ENCODE measurements at regions not wholly inside any gene's neighbourhood (a gene's known extent, or its start where the extent isn't known, plus 50 kb on each side); places are given as distances from the start of the nearest gene placed in this dataset.

GRCh38 chr13:111646456-111646855 is 326.0 kb downstream of the TEX29 start:
- peaks cover 0 to 13% (median 0%) of the 10 kb centered on the region in 4 donors for H3K27me3 ChIP-seq
- TF ChIP-seq CTCF (IDR thresholded peaks at IDR 0.05), result no peak
- no peak for TF ChIP-seq POLR2A (IDR thresholded peaks at IDR 0.05)
- no peaks in the 10 kb centered on the region for H3K36me3 ChIP-seq
- intact Hi-C loops (cut with DNase I), result no loop called here
- 80 to 88% methylated on average over 5 to 8 of the region's 10 CpGs for WGBS, 2 donors
- no peak overlapping the region for H3K27ac ChIP-seq
- DNase-seq, result no peak
- no peaks in the 10 kb centered on the region for H3K4me1 ChIP-seq
- no peaks in the 10 kb centered on the region for H3K9me3 ChIP-seq
- H3K4me3 ChIP-seq, result no peak overlapping the region

GRCh38 chr13:111648885-111649284 is 328.4 kb downstream of the TEX29 start:
- no peak overlapping the region for H3K4me3 ChIP-seq
- no peaks in the 10 kb centered on the region for H3K36me3 ChIP-seq
- no peak for DNase-seq
- WGBS, 2 donors, result 71 to 74% methylated on average over 4 of the region's 4 CpGs
- TF ChIP-seq CTCF (IDR thresholded peaks at IDR 0.05) (no peak), POLR2A (IDR thresholded peaks at IDR 0.05) (no peak)
- H3K27ac ChIP-seq, result no peak overlapping the region
- peaks cover 0 to 34% (median 0%) of the 10 kb centered on the region in 4 donors for H3K27me3 ChIP-seq
- intact Hi-C loops (cut with DNase I), result no loop called here
- no peaks in the 10 kb centered on the region for H3K4me1 ChIP-seq
- H3K9me3 ChIP-seq, result no peaks in the 10 kb centered on the region

- Histone ChIP-seq H3K9me3 (no peaks in the 10 kb centered on the region), H3K36me3 (no peaks in the 10 kb centered on the region), H3K27ac (no peak overlapping the region), H3K27me3 (peaks cover 0 to 46% (median 0%) of the 10 kb centered on the region in 4 donors), H3K4me3 (no peak overlapping the region), H3K4me1 (no peaks in the 10 kb centered on the region)
- intact Hi-C loops (cut with DNase I), result no loop called here
- no peak for DNase-seq
- TF ChIP-seq CTCF (IDR thresholded peaks at IDR 0.05) (no peak), POLR2A (IDR thresholded peaks at IDR 0.05) (no peak)
- 56 to 58% methylated on average over 4 of the region's 4 CpGs for WGBS, 2 donors
Observed at GRCh38 chr13:111650626-111651025, 330.2 kb downstream of the TEX29 start.

GRCh38 chr13:111652676-111653075 is 332.2 kb downstream of the TEX29 start:
- Histone ChIP-seq H3K27me3 (peaks cover 0 to 46% (median 0%) of the 10 kb centered on the region in 4 donors), H3K9me3 (no peaks in the 10 kb centered on the region), H3K36me3 (no peaks in the 10 kb centered on the region), H3K4me3 (no peak overlapping the region), H3K4me1 (no peaks in the 10 kb centered on the region), H3K27ac (no peak overlapping the region)
- 71 to 72% methylated on average over 6 of the region's 6 CpGs for WGBS, 2 donors
- TF ChIP-seq CTCF (IDR thresholded peaks at IDR 0.05) (no peak), POLR2A (IDR thresholded peaks at IDR 0.05) (no peak)
- no peak for DNase-seq
- intact Hi-C loops (cut with DNase I), result no loop called here

GRCh38 chr13:111654531-111654930 is 334.1 kb downstream of the TEX29 start:
- DNase-seq, result no peak
- TF ChIP-seq POLR2A (IDR thresholded peaks at IDR 0.05) (no peak), CTCF (IDR thresholded peaks at IDR 0.05) (no peak)
- WGBS, 2 donors, result 72 to 92% methylated on average over 2 to 4 of the region's 8 CpGs
- Histone ChIP-seq H3K4me3 (no peak overlapping the region), H3K4me1 (no peaks in the 10 kb centered on the region), H3K27ac (no peak overlapping the region), H3K9me3 (no peaks in the 10 kb centered on the region), H3K27me3 (peaks cover 0 to 49% (median 0%) of the 10 kb centered on the region in 4 donors), H3K36me3 (no peaks in the 10 kb centered on the region)
- intact Hi-C loops (cut with DNase I), result no loop called here
